GM12864 (cell line): ENCODE measurements at regions not wholly inside any gene's neighbourhood (a gene's known extent, or its start where the extent isn't known, plus 50 kb on each side); places are given as distances from the start of the nearest gene placed in this dataset.

Experiments
- DNase-seq: peaks from one replicate; pipeline ENCODE4 v3.0.0-alpha.2; 2011; ENCODE audit warnings: low read depth
- H3K4me3 ChIP-seq: 2 replicates; pipeline ENCODE4 v1.5.1; 2011; ENCODE audit warnings: mild to moderate bottlenecking, low read depth, low read length, control low read depth
- TF ChIP-seq, protein P1 (sequence below): IDR thresholded peaks from 2 replicates; pipeline ENCODE4 v1.5.1; 2011; ENCODE audit warnings: low read depth, mild to moderate bottlenecking, moderate library complexity, low read length, control low read depth, inconsistent platforms; ENCODE audit errors: missing control alignments

DNA sequence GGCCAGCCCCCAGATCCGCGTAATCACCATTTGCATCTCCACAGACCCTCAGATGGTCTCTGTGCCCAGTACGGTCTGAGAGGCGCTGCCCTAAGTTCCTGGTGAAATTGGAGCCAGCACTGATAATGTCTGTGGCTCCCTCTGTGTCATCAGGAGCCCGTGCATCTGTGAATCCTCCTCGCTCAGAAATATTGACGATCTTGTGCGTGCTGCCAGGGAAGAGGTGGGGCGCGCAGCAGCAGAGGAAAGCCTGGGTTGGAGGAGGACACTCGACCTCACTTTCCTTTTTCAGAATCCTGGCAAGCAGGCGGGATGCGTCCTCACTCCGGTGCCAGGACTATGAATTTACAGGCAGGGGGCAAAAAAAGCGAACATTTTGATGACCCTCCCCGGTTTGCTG lies 686.1 kb upstream of the SALL3 start:
- TF ChIP-seq, protein P1, sequence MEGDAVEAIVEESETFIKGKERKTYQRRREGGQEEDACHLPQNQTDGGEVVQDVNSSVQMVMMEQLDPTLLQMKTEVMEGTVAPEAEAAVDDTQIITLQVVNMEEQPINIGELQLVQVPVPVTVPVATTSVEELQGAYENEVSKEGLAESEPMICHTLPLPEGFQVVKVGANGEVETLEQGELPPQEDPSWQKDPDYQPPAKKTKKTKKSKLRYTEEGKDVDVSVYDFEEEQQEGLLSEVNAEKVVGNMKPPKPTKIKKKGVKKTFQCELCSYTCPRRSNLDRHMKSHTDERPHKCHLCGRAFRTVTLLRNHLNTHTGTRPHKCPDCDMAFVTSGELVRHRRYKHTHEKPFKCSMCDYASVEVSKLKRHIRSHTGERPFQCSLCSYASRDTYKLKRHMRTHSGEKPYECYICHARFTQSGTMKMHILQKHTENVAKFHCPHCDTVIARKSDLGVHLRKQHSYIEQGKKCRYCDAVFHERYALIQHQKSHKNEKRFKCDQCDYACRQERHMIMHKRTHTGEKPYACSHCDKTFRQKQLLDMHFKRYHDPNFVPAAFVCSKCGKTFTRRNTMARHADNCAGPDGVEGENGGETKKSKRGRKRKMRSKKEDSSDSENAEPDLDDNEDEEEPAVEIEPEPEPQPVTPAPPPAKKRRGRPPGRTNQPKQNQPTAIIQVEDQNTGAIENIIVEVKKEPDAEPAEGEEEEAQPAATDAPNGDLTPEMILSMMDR = no peak
- DNase-seq = no peak
- H3K4me3 ChIP-seq = no peak overlapping the region

DNA sequence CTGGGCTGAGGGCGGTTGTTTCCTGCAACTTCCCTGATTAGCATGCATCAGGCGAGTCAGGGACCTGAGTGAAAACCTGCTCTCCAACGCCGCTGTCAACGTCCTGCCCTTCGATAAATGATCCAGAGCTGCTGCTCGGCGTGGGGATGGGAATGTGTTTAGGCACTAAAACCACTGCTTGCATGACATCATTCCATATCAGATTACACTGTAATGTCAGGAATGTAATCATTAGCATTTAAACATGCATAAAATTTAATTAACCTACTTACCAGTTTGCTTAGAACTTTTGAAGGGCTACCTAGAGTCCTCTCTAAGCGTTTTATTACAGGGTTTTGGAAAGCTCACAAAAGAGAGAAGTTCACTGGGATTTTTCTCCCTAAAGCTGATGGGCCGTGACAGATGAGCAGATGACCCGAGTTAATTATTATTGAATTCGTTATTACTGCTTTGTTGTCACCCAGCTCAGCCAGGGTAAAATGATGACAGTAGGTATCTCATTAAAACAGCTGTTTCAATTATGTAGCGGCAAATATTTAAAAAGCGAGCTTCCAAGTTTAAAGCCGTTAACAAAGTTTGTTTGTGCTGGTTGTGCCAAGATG lies 685.6 kb upstream of the SALL3 start:
- H3K4me3 ChIP-seq = no peak overlapping the region
- no peak for DNase-seq

DNA sequence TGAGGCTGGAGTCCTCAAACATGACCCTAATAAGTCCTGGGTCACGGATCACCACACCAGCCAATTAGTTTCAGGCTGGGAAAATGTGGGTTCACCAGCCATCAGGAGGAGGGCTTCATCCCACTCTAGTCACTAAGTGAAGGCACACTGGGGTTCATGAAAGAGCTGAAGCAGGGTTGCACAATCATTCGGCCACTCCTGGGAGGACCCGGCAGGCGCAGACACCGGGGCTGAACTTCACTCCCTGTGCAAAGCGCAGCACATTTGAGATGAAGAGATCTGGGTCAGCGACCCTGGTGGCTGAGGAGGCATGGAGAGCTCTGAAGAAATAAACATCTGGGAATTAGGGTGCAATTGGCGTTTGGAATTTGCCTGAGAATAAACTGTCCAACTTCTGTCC lies 684.4 kb upstream of the SALL3 start:
- TF ChIP-seq, protein P1 = no peak
- DNase-seq = no peak

More for the DNA sequence above, 685.6 kb upstream of the SALL3 start:
- TF ChIP-seq, protein P1 = no peak

DNA sequence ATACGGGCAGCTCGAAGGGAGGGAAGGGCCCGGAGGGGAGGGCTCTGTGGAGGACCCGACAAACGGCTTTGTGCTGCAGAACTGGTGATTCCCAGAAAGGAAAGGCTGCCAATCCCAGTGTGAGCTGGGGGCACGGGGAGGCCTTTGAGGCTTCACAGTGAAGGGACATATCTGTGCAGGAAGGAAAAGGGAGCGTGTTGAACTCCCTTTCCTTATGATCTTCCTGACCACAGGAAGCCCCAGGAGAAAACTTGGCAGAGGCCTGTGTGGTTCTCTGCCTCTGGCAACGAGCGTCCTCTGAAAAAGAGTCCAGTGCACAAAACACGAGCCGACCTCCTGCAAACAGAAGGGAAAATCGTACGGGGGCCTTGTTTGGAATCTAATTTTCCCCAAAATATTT lies 683.5 kb upstream of the SALL3 start:
- no peak for DNase-seq
- TF ChIP-seq, protein P1 = no peak
- no peak overlapping the region for H3K4me3 ChIP-seq

More for the DNA sequence above, 684.4 kb upstream of the SALL3 start:
- H3K4me3 ChIP-seq = no peak overlapping the region

DNA sequence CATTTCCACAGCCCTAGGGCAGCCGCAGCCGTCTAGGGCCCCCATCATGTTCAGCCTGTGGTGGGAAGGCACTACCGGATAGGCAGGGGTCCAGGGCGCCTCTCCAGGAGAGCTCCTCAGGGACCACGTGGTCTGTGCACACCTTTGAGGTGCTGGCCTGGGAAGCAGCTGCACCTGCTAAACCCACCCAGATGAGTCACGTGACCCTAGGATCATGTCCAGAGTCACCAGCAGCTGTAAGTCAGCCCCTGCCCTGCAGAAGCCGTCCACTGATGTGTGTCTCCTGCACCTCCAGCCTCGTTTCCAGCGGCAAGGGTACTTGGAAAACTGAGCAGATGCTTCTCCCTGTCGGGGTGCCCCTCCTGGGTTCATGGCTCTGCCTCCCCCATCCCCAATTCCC lies 682.6 kb upstream of the SALL3 start:
- TF ChIP-seq, protein P1 = no peak

DNA sequence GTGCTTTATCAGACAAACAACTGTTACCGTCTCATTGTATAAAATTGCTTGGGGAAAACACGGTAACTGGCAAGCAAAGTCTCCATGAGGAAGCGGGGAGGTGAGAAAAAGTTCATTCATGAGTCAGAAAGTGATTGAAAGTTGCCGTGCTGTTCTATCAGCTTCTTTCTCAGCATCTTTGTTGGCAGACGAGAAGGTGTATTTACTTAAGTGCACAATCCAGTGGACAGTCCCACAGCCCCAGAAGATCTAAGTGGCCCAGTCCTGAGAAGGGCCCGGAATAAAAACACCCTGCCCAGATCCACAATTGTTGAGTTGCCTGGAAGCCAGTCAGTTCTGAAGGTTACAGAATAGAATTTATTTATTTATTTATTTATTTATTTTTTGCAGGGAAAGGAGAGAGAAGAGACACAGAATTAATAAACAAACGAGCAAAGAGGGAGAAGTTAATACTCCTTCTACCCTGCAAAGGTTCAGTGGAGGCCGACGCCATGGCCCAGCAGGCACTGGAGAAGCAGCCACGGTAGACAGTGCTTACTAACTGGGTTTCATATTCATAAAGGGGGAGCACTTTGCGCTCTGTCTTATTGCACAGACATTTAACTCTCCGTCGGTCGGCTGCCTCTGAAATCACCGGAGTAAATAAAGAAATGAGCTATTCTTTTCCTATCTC lies 676.0 kb upstream of the SALL3 start:
- H3K4me3 ChIP-seq = no peak overlapping the region
- no peak for DNase-seq
- TF ChIP-seq, protein P1 = no peak

More for the DNA sequence above, 682.6 kb upstream of the SALL3 start:
- no peak overlapping the region for H3K4me3 ChIP-seq
- DNase-seq = no peak
